HG03457 (cell line): ENCODE measurements at regions not wholly inside any gene's neighbourhood (a gene's known extent, or its start where the extent isn't known, plus 50 kb on each side); places are given as distances from the start of the nearest gene placed in this dataset.

Experiments used
- ATAC-seq: cut with Tn5 transposase; IDR thresholded peaks from one replicate; pipeline ENCODE4 v1.9.1; 2021; ENCODE audit warnings: moderate number of reproducible peaks; ENCODE audit not compliant: unreplicated experiment

GRCh38 chr5:168209244-168209995 is 82.0 kb upstream of the WWC1 start:
- ATAC-seq: no peak

GRCh38 chr5:168209997-168210396 is 81.4 kb upstream of the WWC1 start:
- no peak for ATAC-seq

- no peak for ATAC-seq
Measured at GRCh38 chr5:168211245-168211644, 80.2 kb upstream of the WWC1 start.

- no peak for ATAC-seq
Measured at GRCh38 chr5:168211936-168212335, 79.5 kb upstream of the WWC1 start.

- no peak for ATAC-seq
Measured at GRCh38 chr5:168214071-168214470, 77.4 kb upstream of the WWC1 start.

GRCh38 chr5:168214886-168215285 is 76.6 kb upstream of the WWC1 start:
- no peak for ATAC-seq

- no peak for ATAC-seq
Measured at GRCh38 chr5:168215646-168216045, 75.8 kb upstream of the WWC1 start.

GRCh38 chr5:168216989-168217388 is 74.5 kb upstream of the WWC1 start:
- ATAC-seq: no peak

- no peak for ATAC-seq
Measured at GRCh38 chr5:168217497-168217896, 73.9 kb upstream of the WWC1 start.

- no peak for ATAC-seq
Measured at GRCh38 chr5:168218746-168219145, 72.7 kb upstream of the WWC1 start.

GRCh38 chr5:168219515-168220410 is 71.7 kb upstream of the WWC1 start:
- ATAC-seq: peak; percentile 82

GRCh38 chr5:168224085-168224484 is 67.4 kb upstream of the WWC1 start:
- no peak for ATAC-seq

- no peak for ATAC-seq
Measured at GRCh38 chr5:168226012-168226411, 65.4 kb upstream of the WWC1 start.

- no peak for ATAC-seq
Measured at GRCh38 chr5:168227001-168227400, 64.4 kb upstream of the WWC1 start.

GRCh38 chr5:168227973-168228615 is 63.4 kb upstream of the WWC1 start:
- ATAC-seq: peak; percentile 100

GRCh38 chr5:168228668-168229067 is 62.8 kb upstream of the WWC1 start:
- no peak for ATAC-seq

GRCh38 chr5:168234133-168234532 is 57.3 kb upstream of the WWC1 start:
- ATAC-seq: no peak

- no peak for ATAC-seq
Measured at GRCh38 chr5:168238463-168238862, 53.0 kb upstream of the WWC1 start.

- ATAC-seq: no peak
Measured at GRCh38 chr5:168239325-168239724, 52.1 kb upstream of the WWC1 start.
